Smooth muscle cell (in vitro differentiated cells): ENCODE measurements at regions not wholly inside any gene's neighbourhood (a gene's known extent, or its start where the extent isn't known, plus 50 kb on each side); places are given as distances from the start of the nearest gene placed in this dataset.

Source experiments
- DNase-seq: peaks from one replicate; lab custom pipeline; 2025; ENCODE audit not compliant: unreplicated experiment; lab: John Stamatoyannopoulos, UW
- H2AFZ ChIP-seq: fragments of 200-600 bp; sonication (generic); 2 replicates; pipeline ENCODE4 v1.6.0; 2016; ENCODE audit warnings: antibody characterized with exemption, low read depth, mild to moderate bottlenecking
- H3F3A ChIP-seq: fragments of 200-600 bp; sonication (generic); 2 replicates; pipeline ENCODE4 v1.6.0; 2017; ENCODE audit warnings: antibody characterized with exemption, low read depth
- H3K27ac ChIP-seq: fragments of 200-600 bp; sonication (generic); 2 replicates; pipeline ENCODE4 v1.5.1; 2016; ENCODE audit warnings: low read depth, mild to moderate bottlenecking
- H3K27me3 ChIP-seq: fragments of 200-600 bp; sonication (generic); 2 replicates; pipeline ENCODE4 v1.6.1; 2016; ENCODE audit warnings: low read depth, mild to moderate bottlenecking
- H3K36me3 ChIP-seq: fragments of 200-600 bp; sonication (generic); 2 replicates; pipeline ENCODE4 v1.5.1; 2016; ENCODE audit warnings: low read depth
- H3K4me1 ChIP-seq: fragments of 200-600 bp; sonication (generic); 2 replicates; pipeline ENCODE4 v1.5.1; 2016; ENCODE audit warnings: low read depth
- H3K4me2 ChIP-seq: fragments of 200-600 bp; sonication (generic); 2 replicates; pipeline ENCODE4 v1.6.0; 2016; ENCODE audit warnings: mild to moderate bottlenecking
- H3K4me3 ChIP-seq: fragments of 200-600 bp; sonication (generic); 2 replicates; pipeline ENCODE4 v1.5.1; 2016; ENCODE audit warnings: mild to moderate bottlenecking
- H3K79me2 ChIP-seq: fragments of 200-600 bp; sonication (generic); 2 replicates; pipeline ENCODE4 v1.6.0; 2016; ENCODE audit warnings: low read depth, mild to moderate bottlenecking
- H3K9ac ChIP-seq: fragments of 200-600 bp; sonication (generic); 2 replicates; pipeline ENCODE4 v1.6.0; 2016; ENCODE audit warnings: low read depth
- H3K9me3 ChIP-seq: fragments of 200-600 bp; sonication (generic); replicated peaks from 2 replicates; pipeline ENCODE4 v1.5.1; 2016; ENCODE audit warnings: low read depth
- H4K20me1 ChIP-seq: fragments of 200-600 bp; sonication (generic); 2 replicates; pipeline ENCODE4 v1.6.0; 2016; ENCODE audit warnings: low read depth
- CTCF ChIP-seq: fragments of 200-600 bp; sonication (generic); IDR thresholded peaks from 2 replicates; pipeline ENCODE4 v1.5.1; 2017; ENCODE audit warnings: borderline replicate concordance, mild to moderate bottlenecking, antibody characterized with exemption; ENCODE audit not compliant: insufficient read depth, poor library complexity, severe bottlenecking
- WGBS: methylation state at CpG from one replicate; pipeline ENCODE4 v1.1.7; 2016; ENCODE audit warnings: low lambda C conversion rate; 5-methylcytosine and 5-hydroxymethylcytosine counted together

GRCh38 chr12:92614001-92614400 is 88.8 kb upstream of the PLEKHG7 start:
- Histone ChIP-seq H3K4me3 (no peak overlapping the region), H3K27ac (no peak overlapping the region), H2AFZ (no peak overlapping the region), H3K36me3 (no peaks in the 10 kb centered on the region), H3K27me3 (no peaks in the 10 kb centered on the region), H3F3A (no peaks in the 10 kb centered on the region), H3K4me2 (no peak overlapping the region), H3K79me2 (no peaks in the 10 kb centered on the region), H4K20me1 (no peaks in the 10 kb centered on the region), H3K9ac (no peak overlapping the region), H3K9me3 (no peaks in the 10 kb centered on the region), H3K4me1 (no peaks in the 10 kb centered on the region)
- 92% methylated on average over 2 of the region's 2 CpGs for WGBS
- DNase-seq: no peak
- TF ChIP-seq CTCF: no peak

DNA sequence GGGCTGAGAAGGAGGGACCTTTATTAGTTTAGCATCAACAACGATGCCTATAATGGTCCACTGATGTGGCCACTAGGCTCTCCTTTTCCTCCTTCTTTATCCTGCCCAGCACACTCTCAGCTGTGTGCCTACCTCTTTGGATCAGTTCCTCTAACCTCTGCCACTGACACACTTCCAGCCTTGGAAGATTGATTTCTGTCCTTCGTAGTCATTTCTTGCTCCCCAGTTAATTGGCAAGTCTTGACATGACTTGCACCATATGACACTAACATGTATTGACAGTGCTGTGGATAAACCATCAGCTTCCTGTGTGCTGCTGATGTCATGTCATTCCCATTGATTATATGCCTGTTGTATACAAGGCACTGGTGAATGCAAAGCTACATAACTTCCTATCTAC is 90.2 kb upstream of the PLEKHG7 start:
- H3K9ac ChIP-seq: no peak overlapping the region
- no peaks in the 10 kb centered on the region for H3K9me3 ChIP-seq
- no peaks in the 10 kb centered on the region for H3K27me3 ChIP-seq
- DNase-seq: no peak
- H3K27ac ChIP-seq: no peak overlapping the region
- H3K36me3 ChIP-seq: no peaks in the 10 kb centered on the region
- no peaks in the 10 kb centered on the region for H3F3A ChIP-seq
- no peak overlapping the region for H3K4me2 ChIP-seq
- H3K4me3 ChIP-seq: no peak overlapping the region
- no peaks in the 10 kb centered on the region for H3K79me2 ChIP-seq
- no peak overlapping the region for H2AFZ ChIP-seq
- H3K4me1 ChIP-seq: no peaks in the 10 kb centered on the region
- no peaks in the 10 kb centered on the region for H4K20me1 ChIP-seq
- 80% methylated on average over 2 of the region's 2 CpGs for WGBS
- no peak for TF ChIP-seq CTCF

- Histone ChIP-seq H3K36me3 (no peaks in the 10 kb centered on the region), H3K4me1 (no peaks in the 10 kb centered on the region), H2AFZ (peak overlapping the region; percentile 32), H3K4me2 (peak overlapping the region; percentile 28), H3K4me3 (no peak overlapping the region), H3F3A (no peaks in the 10 kb centered on the region), H3K27me3 (no peaks in the 10 kb centered on the region), H3K79me2 (no peaks in the 10 kb centered on the region), H3K9ac (no peak overlapping the region), H4K20me1 (no peaks in the 10 kb centered on the region), H3K27ac (peak overlapping the region; percentile 15), H3K9me3 (no peaks in the 10 kb centered on the region)
- TF ChIP-seq CTCF: peak; percentile 50
- DNase-seq: no peak
- 42% methylated on average over 8 of the region's 8 CpGs for WGBS
Observed at GRCh38 chr12:92608151-92609091, 94.4 kb upstream of the PLEKHG7 start.

DNA sequence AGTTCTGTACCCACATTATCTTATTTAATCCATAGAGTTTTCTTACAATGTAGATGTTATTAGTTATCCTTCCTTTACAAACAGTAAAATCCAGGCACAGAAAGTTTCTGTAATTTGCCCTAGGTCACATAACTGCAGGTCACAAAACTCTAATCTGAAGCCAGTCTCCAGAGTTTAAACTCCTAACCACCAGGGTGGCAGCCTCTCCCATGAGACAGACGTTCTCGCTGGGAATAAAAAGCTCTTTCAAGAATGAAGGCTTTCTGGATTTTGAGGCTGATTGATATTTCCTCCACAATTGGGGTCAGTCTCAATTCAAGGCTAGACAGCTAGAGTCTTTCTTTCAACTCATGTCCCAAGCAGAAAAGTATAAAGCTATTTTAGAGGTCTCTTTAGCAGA is 95.8 kb upstream of the PLEKHG7 start:
- Histone ChIP-seq H4K20me1 (no peaks in the 10 kb centered on the region), H3K9ac (no peak overlapping the region), H3K9me3 (no peaks in the 10 kb centered on the region), H2AFZ (peak overlapping the region; percentile 69), H3K4me3 (no peak overlapping the region), H3K27ac (no peak overlapping the region), H3K4me1 (no peaks in the 10 kb centered on the region), H3K4me2 (no peak overlapping the region), H3F3A (no peaks in the 10 kb centered on the region), H3K27me3 (no peaks in the 10 kb centered on the region), H3K79me2 (no peaks in the 10 kb centered on the region), H3K36me3 (no peaks in the 10 kb centered on the region)
- TF ChIP-seq CTCF: no peak
- WGBS: 60% methylated on average over 2 of the region's 2 CpGs
- DNase-seq: no peak
